Activated naive CD8-positive, alpha-beta T cell treated with anti-CD3 and anti-CD28 coated beads for 36 hours (primary cell): ENCODE measurements at regions not wholly inside any gene's neighbourhood (a gene's known extent, or its start where the extent isn't known, plus 50 kb on each side); places are given as distances from the start of the nearest gene placed in this dataset.

Experiments
- DNase-seq: peaks from one replicate; pipeline ENCODE4 v3.0.0; 2021
- H3K27ac Mint-ChIP-seq: one replicate; pipeline ENCODE4 v1.8.0; 2022; ENCODE audit warnings: mild to moderate bottlenecking, moderate library complexity, mixed read lengths
- H3K27me3 Mint-ChIP-seq: one replicate; pipeline ENCODE4 v1.8.0; 2022; ENCODE audit warnings: mild to moderate bottlenecking, mixed read lengths
- H3K36me3 Mint-ChIP-seq: one replicate; pipeline ENCODE4 v1.8.0; 2021; ENCODE audit warnings: mild to moderate bottlenecking, mixed read lengths
- H3K4me1 Mint-ChIP-seq: one replicate; pipeline ENCODE4 v1.8.0; 2021; ENCODE audit warnings: mixed read lengths
- H3K4me3 Mint-ChIP-seq: one replicate; pipeline ENCODE4 v1.8.0; 2022; ENCODE audit warnings: mild to moderate bottlenecking, moderate library complexity, mixed read lengths
- H3K9me3 Mint-ChIP-seq: one replicate; pipeline ENCODE4 v1.8.0; 2022; ENCODE audit warnings: mixed read lengths

DNA sequence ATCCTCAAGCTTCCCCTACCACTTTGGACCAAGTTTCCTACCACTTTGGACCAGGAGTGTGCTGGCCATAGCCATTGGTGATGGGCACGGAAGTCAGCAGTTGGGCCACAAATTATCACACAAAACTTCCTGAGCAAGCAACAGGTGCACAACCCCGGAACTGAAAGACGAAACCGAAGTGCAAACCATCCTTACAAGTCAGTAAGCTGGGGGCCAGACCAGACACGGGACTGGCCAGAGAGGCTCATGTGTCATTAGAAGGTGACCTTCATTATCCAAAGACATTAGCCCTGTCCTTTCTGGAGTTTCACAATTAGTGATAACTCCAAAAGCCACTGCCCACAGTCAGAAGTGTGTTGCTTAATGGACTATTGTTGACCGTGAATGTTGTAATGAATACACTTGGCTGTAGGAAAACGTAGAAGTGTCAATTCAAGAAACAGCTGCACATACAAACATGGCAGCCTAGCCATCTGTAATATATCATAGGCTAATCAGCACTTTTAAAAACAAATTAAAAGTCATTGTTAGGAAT is 244.1 kb upstream of the IRS2 start:
- no peaks in the 10 kb centered on the region for H3K9me3 Mint-ChIP-seq
- H3K4me3 Mint-ChIP-seq, result no peak overlapping the region
- peaks cover 5% of the 10 kb centered on the region for H3K27me3 Mint-ChIP-seq
- no peak for DNase-seq
- H3K4me1 Mint-ChIP-seq, result no peaks in the 10 kb centered on the region
- H3K27ac Mint-ChIP-seq, result no peak overlapping the region
- no peaks in the 10 kb centered on the region for H3K36me3 Mint-ChIP-seq

GRCh38 chr13:110028838-110029621 is 242.6 kb upstream of the IRS2 start:
- no peaks in the 10 kb centered on the region for H3K4me1 Mint-ChIP-seq
- H3K27me3 Mint-ChIP-seq, result peaks cover 5% of the 10 kb centered on the region
- no peak overlapping the region for H3K4me3 Mint-ChIP-seq
- no peak overlapping the region for H3K27ac Mint-ChIP-seq
- no peaks in the 10 kb centered on the region for H3K9me3 Mint-ChIP-seq
- H3K36me3 Mint-ChIP-seq, result no peaks in the 10 kb centered on the region
- no peak for DNase-seq

DNA sequence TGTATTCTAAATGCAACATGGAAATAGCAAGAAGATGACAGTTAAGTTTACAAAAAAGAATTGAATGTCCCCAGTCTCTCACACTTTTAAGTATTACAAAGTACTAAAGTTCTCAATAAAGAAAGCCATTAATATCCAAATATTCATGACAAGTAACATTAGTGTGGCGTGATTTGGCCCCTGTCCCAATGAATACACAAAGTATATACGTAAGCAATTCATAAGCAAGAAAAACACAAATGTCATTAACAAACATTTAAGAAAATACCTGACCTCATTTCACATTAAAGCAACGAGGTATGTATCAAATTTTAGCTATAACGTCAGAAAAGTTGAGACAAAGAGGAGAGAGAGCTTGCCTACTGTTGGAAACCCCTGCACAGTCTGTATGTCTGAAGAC is 241.9 kb upstream of the IRS2 start:
- H3K36me3 Mint-ChIP-seq, result no peaks in the 10 kb centered on the region

DNA sequence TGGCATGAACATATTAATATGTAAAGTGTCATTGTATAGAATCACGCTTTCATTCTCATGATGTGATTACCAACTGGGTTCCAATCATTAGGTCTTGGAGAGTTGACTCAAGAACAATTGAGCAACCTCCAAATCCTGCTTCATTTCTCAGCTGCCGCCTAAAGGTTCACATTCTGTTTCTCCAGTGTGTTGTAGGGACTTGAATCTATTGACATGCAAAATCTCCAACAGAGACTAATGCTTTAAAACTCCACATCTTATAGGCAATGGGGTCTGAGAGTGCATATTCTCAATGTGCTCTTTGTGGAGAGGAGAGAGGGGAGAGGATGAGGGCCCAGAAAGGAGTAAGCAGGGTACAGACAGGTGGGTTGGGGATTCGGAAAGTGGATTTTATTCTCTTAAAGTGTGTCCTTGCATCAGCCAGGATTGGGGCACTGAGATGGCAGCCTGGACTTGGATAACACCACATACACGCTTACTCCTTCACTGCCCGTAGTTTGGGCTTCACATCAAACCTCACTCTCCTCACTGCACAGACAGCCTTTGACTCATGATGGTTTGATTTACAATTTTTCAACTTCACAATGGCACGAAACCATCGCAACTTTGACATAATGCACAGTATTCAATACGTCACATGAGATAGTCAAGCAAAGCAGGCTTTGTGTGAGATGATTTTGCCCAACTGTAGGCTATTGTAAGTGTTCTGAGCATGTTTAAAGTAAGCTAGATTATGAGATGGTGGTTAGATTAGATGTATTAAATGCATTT is 241.3 kb upstream of the IRS2 start:
- H3K27me3 Mint-ChIP-seq, result peaks cover 6% of the 10 kb centered on the region
- H3K27ac Mint-ChIP-seq, result no peak overlapping the region
- H3K4me3 Mint-ChIP-seq, result no peak overlapping the region
- no peaks in the 10 kb centered on the region for H3K9me3 Mint-ChIP-seq
- no peaks in the 10 kb centered on the region for H3K36me3 Mint-ChIP-seq
- no peaks in the 10 kb centered on the region for H3K4me1 Mint-ChIP-seq
- DNase-seq, result no peak

More for the DNA sequence above, 241.9 kb upstream of the IRS2 start:
- Mint-ChIP-seq H3K27ac (no peak overlapping the region), H3K4me3 (no peak overlapping the region), H3K9me3 (no peaks in the 10 kb centered on the region), H3K27me3 (peaks cover 9% of the 10 kb centered on the region), H3K4me1 (no peaks in the 10 kb centered on the region)
- no peak for DNase-seq

GRCh38 chr13:110024645-110024980 is 238.2 kb upstream of the IRS2 start:
- no peaks in the 10 kb centered on the region for H3K9me3 Mint-ChIP-seq
- no peak for DNase-seq
- no peak overlapping the region for H3K27ac Mint-ChIP-seq
- H3K4me1 Mint-ChIP-seq, result no peaks in the 10 kb centered on the region
- H3K4me3 Mint-ChIP-seq, result no peak overlapping the region
- H3K27me3 Mint-ChIP-seq, result peaks cover 4% of the 10 kb centered on the region
- H3K36me3 Mint-ChIP-seq, result no peaks in the 10 kb centered on the region

- no peak for DNase-seq
- Mint-ChIP-seq H3K9me3 (no peaks in the 10 kb centered on the region), H3K36me3 (no peaks in the 10 kb centered on the region), H3K4me1 (no peaks in the 10 kb centered on the region), H3K4me3 (no peak overlapping the region), H3K27ac (no peak overlapping the region), H3K27me3 (peaks cover 7% of the 10 kb centered on the region)
Measured at GRCh38 chr13:110023729-110024644, 237.6 kb upstream of the IRS2 start.

- DNase-seq, result no peak
- Mint-ChIP-seq H3K4me1 (no peaks in the 10 kb centered on the region), H3K9me3 (no peaks in the 10 kb centered on the region), H3K36me3 (no peaks in the 10 kb centered on the region), H3K27ac (no peak overlapping the region), H3K27me3 (peaks cover 3% of the 10 kb centered on the region), H3K4me3 (no peak overlapping the region)
Measured at GRCh38 chr13:110018009-110018408, 231.6 kb upstream of the IRS2 start.

- DNase-seq, result no peak
- Mint-ChIP-seq H3K27ac (no peak overlapping the region), H3K4me3 (no peak overlapping the region), H3K9me3 (no peaks in the 10 kb centered on the region), H3K4me1 (no peaks in the 10 kb centered on the region), H3K27me3 (peaks cover 3% of the 10 kb centered on the region), H3K36me3 (no peaks in the 10 kb centered on the region)
Measured at GRCh38 chr13:110017379-110017778, 231.0 kb upstream of the IRS2 start.

DNA sequence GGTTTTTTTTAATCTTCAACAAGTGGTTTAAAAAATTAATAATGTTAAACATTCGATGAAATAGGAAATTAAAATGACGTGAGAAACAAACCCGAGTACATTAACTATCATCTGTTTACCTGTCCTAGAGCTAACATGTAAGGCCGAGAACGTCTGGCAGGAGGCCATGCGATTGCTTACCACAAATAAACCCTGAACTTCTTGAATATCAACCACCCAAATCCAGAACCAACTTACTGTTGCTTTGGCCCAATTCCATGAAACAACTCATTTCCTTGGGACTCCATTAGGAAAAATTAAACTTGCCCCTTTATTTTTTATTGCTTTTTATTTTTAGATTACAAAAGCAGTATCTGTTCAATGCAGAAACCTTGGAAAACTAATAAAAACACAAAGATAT is 228.9 kb upstream of the IRS2 start:
- no peak overlapping the region for H3K27ac Mint-ChIP-seq
- no peaks in the 10 kb centered on the region for H3K4me1 Mint-ChIP-seq

GRCh38 chr13:110014719-110015118 is 228.3 kb upstream of the IRS2 start:
- Mint-ChIP-seq H3K27ac (no peak overlapping the region), H3K4me3 (no peak overlapping the region), H3K36me3 (no peaks in the 10 kb centered on the region), H3K4me1 (no peaks in the 10 kb centered on the region), H3K27me3 (peaks cover 3% of the 10 kb centered on the region), H3K9me3 (no peaks in the 10 kb centered on the region)
- no peak for DNase-seq

More for the DNA sequence above, 228.9 kb upstream of the IRS2 start:
- no peak for DNase-seq
- no peaks in the 10 kb centered on the region for H3K9me3 Mint-ChIP-seq
- H3K36me3 Mint-ChIP-seq, result no peaks in the 10 kb centered on the region
- peaks cover 3% of the 10 kb centered on the region for H3K27me3 Mint-ChIP-seq
- H3K4me3 Mint-ChIP-seq, result no peak overlapping the region

DNA sequence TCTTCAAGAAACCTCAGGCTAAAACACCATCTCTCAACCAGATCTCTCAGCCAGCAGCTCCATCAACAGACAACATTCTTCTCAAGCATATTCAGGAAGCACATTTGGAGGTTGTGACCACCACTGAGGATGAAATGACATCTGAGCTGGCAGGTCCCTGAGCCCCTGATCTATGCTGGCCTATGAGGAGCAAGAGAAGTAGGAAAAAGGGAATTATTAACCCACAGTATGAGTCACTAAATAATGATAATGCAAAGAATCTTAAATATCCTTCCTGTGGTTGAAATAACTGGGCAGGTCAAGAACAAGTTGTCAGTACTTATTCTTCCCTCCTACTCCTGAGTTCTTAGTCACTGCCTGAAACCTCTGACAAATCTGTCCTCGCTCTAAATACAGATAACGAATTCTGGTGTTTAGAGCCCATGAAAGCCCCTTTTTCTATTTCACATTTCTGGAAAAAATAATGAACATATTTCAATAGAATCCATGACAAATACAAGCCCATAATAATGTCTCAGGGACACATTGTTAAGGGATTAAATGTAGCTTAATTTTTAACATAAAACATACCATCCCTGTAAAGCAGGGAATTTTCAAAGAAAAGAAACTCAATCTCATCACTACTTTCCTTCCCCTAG is 225.8 kb upstream of the IRS2 start:
- Mint-ChIP-seq H3K4me3 (no peak overlapping the region), H3K9me3 (no peaks in the 10 kb centered on the region), H3K4me1 (no peaks in the 10 kb centered on the region), H3K27me3 (no peaks in the 10 kb centered on the region), H3K27ac (no peak overlapping the region), H3K36me3 (no peaks in the 10 kb centered on the region)
- no peak for DNase-seq

DNA sequence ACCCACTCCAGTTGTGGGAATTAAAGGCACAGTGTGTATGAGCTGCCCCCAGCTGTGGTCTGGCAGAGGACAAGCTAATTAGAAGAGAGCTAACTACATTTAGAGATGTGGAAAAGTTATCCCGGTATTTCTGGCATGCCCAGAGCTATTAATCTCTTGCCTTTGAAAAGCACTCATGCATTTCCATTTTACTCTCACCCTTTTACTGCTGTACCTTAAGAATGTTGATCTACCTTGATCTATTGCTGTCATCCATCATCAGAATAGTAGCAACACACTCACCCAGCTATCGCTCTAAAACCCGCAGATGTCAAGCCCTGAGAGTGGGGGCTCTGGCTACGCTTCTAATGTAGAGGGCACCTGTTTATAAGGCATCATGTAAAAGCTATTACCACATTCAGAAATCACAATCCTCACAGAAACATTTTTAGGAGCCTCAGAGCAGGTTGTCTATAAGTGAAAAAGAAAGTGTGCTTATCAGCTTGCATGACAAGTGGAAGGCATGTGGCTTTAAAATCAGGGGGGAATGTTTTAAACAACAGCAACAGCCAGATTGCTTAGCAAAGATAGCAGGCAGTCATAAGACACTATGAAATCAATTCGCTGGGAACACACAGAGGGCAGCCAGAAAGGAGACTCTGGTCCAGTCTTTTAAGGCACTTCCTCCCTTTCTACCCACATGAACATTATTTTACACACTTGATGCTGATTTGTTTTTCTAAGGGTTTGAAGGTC is 224.2 kb upstream of the IRS2 start:
- H3K27ac Mint-ChIP-seq, result no peak overlapping the region
- H3K4me3 Mint-ChIP-seq, result no peak overlapping the region
- H3K27me3 Mint-ChIP-seq, result no peaks in the 10 kb centered on the region
- no peak for DNase-seq
- no peaks in the 10 kb centered on the region for H3K4me1 Mint-ChIP-seq
- H3K9me3 Mint-ChIP-seq, result no peaks in the 10 kb centered on the region
- H3K36me3 Mint-ChIP-seq, result no peaks in the 10 kb centered on the region

- H3K4me3 Mint-ChIP-seq, result no peak overlapping the region
- H3K4me1 Mint-ChIP-seq, result no peaks in the 10 kb centered on the region
- H3K9me3 Mint-ChIP-seq, result no peaks in the 10 kb centered on the region
- no peak for DNase-seq
- H3K27ac Mint-ChIP-seq, result no peak overlapping the region
- no peaks in the 10 kb centered on the region for H3K27me3 Mint-ChIP-seq
- H3K36me3 Mint-ChIP-seq, result no peaks in the 10 kb centered on the region
Measured at GRCh38 chr13:110008816-110009215, 222.4 kb upstream of the IRS2 start.

DNA sequence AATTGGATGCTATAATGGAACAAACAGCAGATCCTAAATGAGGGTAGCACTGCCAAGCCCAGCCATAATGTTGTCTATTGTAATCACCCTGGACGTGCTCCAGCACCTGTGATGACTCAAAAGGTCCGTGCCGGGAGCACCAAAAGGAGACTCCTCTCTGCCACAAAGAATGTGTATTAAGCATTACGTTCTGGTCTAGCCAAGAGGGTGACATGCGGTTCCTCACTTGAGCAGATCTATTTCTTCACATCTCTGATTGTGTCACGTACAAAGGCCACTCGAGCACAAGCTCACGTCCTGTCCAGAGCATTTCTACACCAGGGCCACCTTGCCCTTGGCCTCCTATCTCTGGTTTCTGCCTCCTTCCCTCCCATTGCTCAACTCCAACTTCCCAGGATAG is 219.9 kb upstream of the IRS2 start:
- H3K27me3 Mint-ChIP-seq, result peaks cover 5% of the 10 kb centered on the region
- no peaks in the 10 kb centered on the region for H3K9me3 Mint-ChIP-seq
- no peak for DNase-seq
- H3K27ac Mint-ChIP-seq, result no peak overlapping the region
- H3K36me3 Mint-ChIP-seq, result no peaks in the 10 kb centered on the region
- no peak overlapping the region for H3K4me3 Mint-ChIP-seq
- H3K4me1 Mint-ChIP-seq, result no peaks in the 10 kb centered on the region
